Activated naive CD4-positive, alpha-beta T cell treated with anti-CD3 and anti-CD28 coated beads, Interleukin-2, amount 50 U/mL, for 24 hours (primary cell): ENCODE measurements at regions not wholly inside any gene's neighbourhood (a gene's known extent, or its start where the extent isn't known, plus 50 kb on each side); places are given as distances from the start of the nearest gene placed in this dataset.
"Not testable (repeated sequence)": the region's sequence is repeated elsewhere in the genome, so short reads cannot be mapped to it uniquely, and the experiment has no call there.

Experiments
- H3K27ac Mint-ChIP-seq: one replicate; pipeline ENCODE4 v1.8.0; 2021; ENCODE audit warnings: mild to moderate bottlenecking, mixed read lengths
- H3K27me3 Mint-ChIP-seq: one replicate; pipeline ENCODE4 v1.8.0; 2021; ENCODE audit warnings: mixed read lengths
- H3K36me3 Mint-ChIP-seq: one replicate; pipeline ENCODE4 v1.8.0; 2021; ENCODE audit warnings: mixed read lengths
- H3K4me1 Mint-ChIP-seq: one replicate; pipeline ENCODE4 v1.8.0; 2021; ENCODE audit warnings: mixed read lengths
- H3K4me3 Mint-ChIP-seq: one replicate; pipeline ENCODE4 v1.8.0; 2021; ENCODE audit warnings: mild to moderate bottlenecking, mixed read lengths
- H3K9me3 Mint-ChIP-seq: one replicate; pipeline ENCODE4 v1.8.0; 2021; ENCODE audit warnings: mixed read lengths

DNA sequence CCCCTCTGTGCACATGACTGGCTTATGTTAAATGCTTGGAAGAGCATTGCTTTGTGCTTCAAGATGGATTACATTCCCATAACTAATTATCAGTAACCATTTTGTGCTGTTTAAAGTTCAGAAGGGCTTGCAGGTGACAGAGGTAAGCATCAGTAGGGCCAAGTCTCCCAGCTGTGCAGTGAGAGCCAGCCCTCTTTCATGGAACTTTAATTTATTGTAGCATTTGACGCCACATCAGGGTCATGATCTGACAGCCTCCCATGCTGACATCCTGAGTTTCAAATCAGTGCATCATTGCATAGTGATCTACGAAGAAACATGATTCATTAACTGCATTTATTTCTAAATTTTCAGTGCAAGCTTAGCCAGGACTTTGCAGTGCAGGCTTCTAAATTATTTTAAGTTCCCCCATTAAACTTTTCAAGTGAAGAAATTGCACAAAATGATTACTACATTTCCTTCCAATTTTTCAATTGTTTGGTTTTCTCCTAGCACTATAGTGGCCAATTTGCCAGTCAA is 380.9 kb downstream of the UTRN start:
- Mint-ChIP-seq H3K9me3 (peaks cover 13% of the 10 kb centered on the region), H3K36me3 (peaks cover 24% of the 10 kb centered on the region), H3K4me1 (peaks cover 73% of the 10 kb centered on the region), H3K27me3 (no peaks in the 10 kb centered on the region), H3K27ac (no peak overlapping the region), H3K4me3 (no peak overlapping the region)

DNA sequence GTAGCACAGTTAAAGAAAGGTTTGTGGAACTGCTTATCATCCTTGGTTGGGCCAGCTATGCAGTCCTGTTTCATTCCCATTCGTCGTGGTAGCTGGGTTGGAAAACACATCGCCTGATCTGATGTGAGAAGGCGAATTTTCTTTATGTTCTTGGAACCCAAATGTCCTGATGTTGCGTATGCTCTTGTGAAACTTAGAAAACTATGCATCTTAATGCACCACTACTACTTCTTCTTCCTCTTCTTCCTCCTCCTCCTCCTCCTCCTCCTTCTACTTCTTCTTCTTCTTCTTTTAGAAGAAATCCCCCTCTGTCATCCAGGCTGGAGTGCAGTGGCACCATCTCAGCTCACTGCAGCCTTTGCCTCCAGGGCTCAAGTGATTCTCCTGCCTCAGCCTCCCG is 381.6 kb downstream of the UTRN start:
- H3K4me3 Mint-ChIP-seq: no peak overlapping the region
- H3K4me1 Mint-ChIP-seq: peaks cover 75% of the 10 kb centered on the region
- H3K9me3 Mint-ChIP-seq: peaks cover 19% of the 10 kb centered on the region
- no peaks in the 10 kb centered on the region for H3K27me3 Mint-ChIP-seq
- peaks cover 27% of the 10 kb centered on the region for H3K36me3 Mint-ChIP-seq
- H3K27ac Mint-ChIP-seq: no peak overlapping the region

DNA sequence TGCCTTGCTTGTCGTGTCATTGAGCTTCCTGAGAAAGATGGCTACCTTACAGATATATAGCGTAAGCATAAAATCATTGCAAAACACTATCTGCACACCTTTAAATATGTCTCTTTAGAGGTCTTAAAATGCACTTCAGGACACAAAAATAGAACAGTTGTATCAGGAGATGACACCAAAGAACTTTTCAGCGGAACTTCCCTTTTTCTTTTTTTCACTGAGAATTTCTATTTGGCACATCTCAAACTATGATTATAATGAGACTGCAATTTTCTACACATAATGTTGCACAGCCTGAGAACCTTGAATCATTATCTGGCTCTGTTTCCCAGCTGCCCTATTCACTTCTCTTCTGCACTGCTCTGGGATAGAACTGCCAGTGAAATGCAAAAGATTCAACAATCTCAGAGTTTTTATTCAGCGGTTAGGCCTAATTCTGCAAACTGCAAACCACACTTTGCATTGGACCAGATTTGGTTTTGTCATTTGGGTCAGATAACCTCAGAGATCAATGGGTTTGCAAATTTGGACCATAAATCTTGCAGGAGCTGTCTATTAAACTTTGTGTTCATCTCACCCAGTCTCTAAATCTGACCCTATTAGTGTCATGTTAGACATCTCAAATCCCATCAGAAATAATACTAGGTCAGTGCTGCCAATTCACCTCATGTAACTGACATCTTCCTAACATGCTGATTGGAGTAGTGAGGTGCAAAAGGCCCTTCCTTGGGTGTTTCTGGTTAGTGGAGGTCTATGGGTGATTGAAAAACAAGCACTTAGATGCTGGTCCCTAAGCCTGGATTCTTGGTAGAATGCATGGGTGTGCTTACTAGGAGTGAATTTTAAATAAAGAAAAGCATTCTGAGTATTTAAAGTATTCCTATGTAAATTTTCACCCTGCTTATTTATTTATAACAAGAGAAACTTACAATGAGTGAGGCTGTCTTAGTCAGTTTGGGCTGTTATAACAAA is 382.7 kb downstream of the UTRN start:
- H3K27me3 Mint-ChIP-seq: no peaks in the 10 kb centered on the region
- H3K4me1 Mint-ChIP-seq: peaks cover 75% of the 10 kb centered on the region
- H3K4me3 Mint-ChIP-seq: no peak overlapping the region
- peaks cover 29% of the 10 kb centered on the region for H3K9me3 Mint-ChIP-seq
- peaks cover 36% of the 10 kb centered on the region for H3K36me3 Mint-ChIP-seq
- H3K27ac Mint-ChIP-seq: no peak overlapping the region

- H3K27ac Mint-ChIP-seq, H3K27me3 Mint-ChIP-seq, H3K4me3 Mint-ChIP-seq: not testable (repeated sequence)
- peaks cover 43% of the 10 kb centered on the region for H3K36me3 Mint-ChIP-seq
- H3K4me1 Mint-ChIP-seq: peaks cover 66% of the 10 kb centered on the region
- peaks cover 29% of the 10 kb centered on the region for H3K9me3 Mint-ChIP-seq
Measured at GRCh38 chr6:144670259-144670658, 385.1 kb downstream of the UTRN start.

DNA sequence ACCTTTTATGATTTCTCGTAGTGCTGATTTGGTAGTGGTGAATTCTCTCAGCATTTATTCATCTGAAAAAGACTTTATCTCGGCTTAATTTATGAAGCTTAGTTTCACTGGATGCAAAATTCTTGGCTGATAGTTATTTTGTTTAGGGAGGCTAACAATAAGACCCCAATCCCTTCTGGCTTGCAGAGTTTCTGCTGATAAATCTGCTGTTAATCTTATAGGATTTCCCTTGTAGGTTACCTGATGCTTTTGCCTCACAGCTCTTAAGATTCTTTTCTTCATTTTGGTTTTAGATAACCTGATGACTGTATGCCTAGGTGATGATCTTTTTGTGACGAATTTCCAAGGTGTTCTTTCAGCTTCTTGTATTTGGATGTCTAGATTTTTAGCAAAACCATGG is 388.7 kb downstream of the UTRN start:
- H3K27me3 Mint-ChIP-seq: no peaks in the 10 kb centered on the region

GRCh38 chr6:144675231-144675861 is 390.2 kb downstream of the UTRN start:
- no peaks in the 10 kb centered on the region for H3K27me3 Mint-ChIP-seq
- peaks cover 33% of the 10 kb centered on the region for H3K36me3 Mint-ChIP-seq
- H3K27ac Mint-ChIP-seq: no peak overlapping the region
- H3K4me3 Mint-ChIP-seq: no peak overlapping the region
- H3K9me3 Mint-ChIP-seq: peaks cover 22% of the 10 kb centered on the region
- H3K4me1 Mint-ChIP-seq: peaks cover 41% of the 10 kb centered on the region

More for the DNA sequence above, 388.7 kb downstream of the UTRN start:
- peaks cover 39% of the 10 kb centered on the region for H3K4me1 Mint-ChIP-seq
- no peak overlapping the region for H3K27ac Mint-ChIP-seq
- H3K9me3 Mint-ChIP-seq: peaks cover 29% of the 10 kb centered on the region
- no peak overlapping the region for H3K4me3 Mint-ChIP-seq
- peaks cover 38% of the 10 kb centered on the region for H3K36me3 Mint-ChIP-seq

DNA sequence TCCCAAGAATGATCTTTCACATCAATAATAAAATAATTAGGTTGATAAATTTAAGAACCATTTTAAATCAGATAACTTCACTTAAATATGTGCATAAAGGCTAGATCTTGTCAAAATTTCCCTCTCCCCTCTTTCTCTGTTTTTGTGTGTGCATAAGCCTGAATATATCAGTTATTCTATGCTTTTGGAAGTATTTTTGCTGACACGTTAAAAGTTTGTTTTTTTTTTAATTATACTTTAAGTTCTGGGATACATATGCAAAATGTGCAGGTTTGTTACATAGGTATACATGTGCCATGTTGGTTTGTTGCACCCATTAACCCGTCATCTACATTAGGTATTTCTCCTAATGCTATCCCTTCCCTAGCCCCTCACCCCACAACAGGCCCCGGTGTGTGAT is 391.2 kb downstream of the UTRN start:
- H3K27me3 Mint-ChIP-seq, H3K4me3 Mint-ChIP-seq, H3K27ac Mint-ChIP-seq: not testable (repeated sequence)
- Mint-ChIP-seq H3K36me3 (peaks cover 32% of the 10 kb centered on the region), H3K4me1 (peaks cover 37% of the 10 kb centered on the region), H3K9me3 (peaks cover 12% of the 10 kb centered on the region)

DNA sequence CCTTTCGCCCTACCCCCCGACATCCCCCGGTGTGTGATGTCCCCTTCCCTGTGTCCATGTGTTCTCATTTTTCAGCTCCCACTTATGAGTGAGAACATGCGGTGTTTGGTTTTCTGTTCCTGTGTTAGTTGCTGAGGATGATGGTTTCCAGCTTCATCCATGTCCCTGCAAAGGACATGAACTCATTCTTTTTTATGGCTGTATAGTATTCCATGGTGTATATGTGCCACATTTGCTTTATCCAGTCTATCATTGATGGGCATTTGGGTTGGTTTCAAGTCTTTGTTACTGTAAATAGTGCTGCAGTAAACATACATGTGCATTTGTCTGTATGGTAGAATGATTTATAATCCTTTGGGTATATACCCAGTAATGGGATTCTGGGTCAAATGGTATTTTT is 392.1 kb downstream of the UTRN start:
- not testable (repeated sequence) for H3K9me3 Mint-ChIP-seq, H3K27me3 Mint-ChIP-seq, H3K27ac Mint-ChIP-seq, H3K4me3 Mint-ChIP-seq
- Mint-ChIP-seq H3K36me3 (peaks cover 33% of the 10 kb centered on the region), H3K4me1 (peaks cover 29% of the 10 kb centered on the region)

DNA sequence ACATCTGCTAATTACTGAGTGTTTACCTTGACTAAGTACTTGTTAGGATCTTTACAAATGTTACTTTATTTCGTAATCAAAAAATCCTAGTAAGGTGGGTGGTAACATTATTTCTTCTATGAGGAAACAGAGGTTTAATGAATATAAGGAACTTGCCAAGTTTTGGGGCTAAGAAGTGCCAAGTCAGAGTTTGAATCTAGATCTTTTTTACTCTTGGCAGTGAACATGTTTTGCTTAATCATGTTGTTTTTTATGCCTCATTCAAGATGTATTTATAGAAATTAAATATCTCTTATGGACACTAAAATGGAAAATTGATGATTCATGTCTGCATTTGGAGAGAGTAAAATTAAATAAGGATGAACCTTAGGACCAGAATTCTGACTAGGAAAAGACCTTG is 393.7 kb downstream of the UTRN start:
- Mint-ChIP-seq H3K27ac (no peak overlapping the region), H3K4me1 (peaks cover 23% of the 10 kb centered on the region), H3K27me3 (no peaks in the 10 kb centered on the region), H3K36me3 (peaks cover 35% of the 10 kb centered on the region), H3K9me3 (peaks cover 6% of the 10 kb centered on the region), H3K4me3 (no peak overlapping the region)

GRCh38 chr6:144681334-144681733 is 396.2 kb downstream of the UTRN start:
- Mint-ChIP-seq H3K36me3 (peaks cover 52% of the 10 kb centered on the region), H3K9me3 (peaks cover 18% of the 10 kb centered on the region), H3K27ac (peak overlapping the region; percentile 3)

GRCh38 chr6:144683216-144684070 is 398.3 kb downstream of the UTRN start:
- H3K27me3 Mint-ChIP-seq: no peaks in the 10 kb centered on the region
- H3K36me3 Mint-ChIP-seq: peaks cover 67% of the 10 kb centered on the region
- H3K9me3 Mint-ChIP-seq: peaks cover 25% of the 10 kb centered on the region
- peaks cover 21% of the 10 kb centered on the region for H3K4me1 Mint-ChIP-seq
- H3K4me3 Mint-ChIP-seq: no peak overlapping the region
- H3K27ac Mint-ChIP-seq: peak overlapping the region; percentile 32

More at GRCh38 chr6:144681334-144681733, 396.2 kb downstream of the UTRN start:
- H3K4me1 Mint-ChIP-seq: peaks cover 14% of the 10 kb centered on the region
- no peaks in the 10 kb centered on the region for H3K27me3 Mint-ChIP-seq
- no peak overlapping the region for H3K4me3 Mint-ChIP-seq

GRCh38 chr6:144688713-144689112 is 403.6 kb downstream of the UTRN start:
- no peak overlapping the region for H3K27ac Mint-ChIP-seq

GRCh38 chr6:144689503-144690040 is 404.4 kb downstream of the UTRN start:
- no peaks in the 10 kb centered on the region for H3K27me3 Mint-ChIP-seq
- no peak overlapping the region for H3K4me3 Mint-ChIP-seq
- H3K27ac Mint-ChIP-seq: no peak overlapping the region
- peaks cover 63% of the 10 kb centered on the region for H3K36me3 Mint-ChIP-seq
- peaks cover 31% of the 10 kb centered on the region for H3K4me1 Mint-ChIP-seq
- peaks cover 25% of the 10 kb centered on the region for H3K9me3 Mint-ChIP-seq

More at GRCh38 chr6:144688713-144689112, 403.6 kb downstream of the UTRN start:
- H3K4me3 Mint-ChIP-seq: no peak overlapping the region
- H3K27me3 Mint-ChIP-seq: no peaks in the 10 kb centered on the region
- H3K4me1 Mint-ChIP-seq: peaks cover 24% of the 10 kb centered on the region
- peaks cover 26% of the 10 kb centered on the region for H3K9me3 Mint-ChIP-seq
- peaks cover 69% of the 10 kb centered on the region for H3K36me3 Mint-ChIP-seq

- Mint-ChIP-seq H3K27me3 (no peaks in the 10 kb centered on the region), H3K36me3 (peaks cover 61% of the 10 kb centered on the region), H3K27ac (no peak overlapping the region)
Measured at GRCh38 chr6:144690133-144690532, 405.0 kb downstream of the UTRN start.

GRCh38 chr6:144690666-144691065 is 405.5 kb downstream of the UTRN start:
- H3K9me3 Mint-ChIP-seq: peaks cover 15% of the 10 kb centered on the region
- peaks cover 41% of the 10 kb centered on the region for H3K4me1 Mint-ChIP-seq
- H3K27ac Mint-ChIP-seq: no peak overlapping the region
- no peaks in the 10 kb centered on the region for H3K27me3 Mint-ChIP-seq
- H3K36me3 Mint-ChIP-seq: peaks cover 56% of the 10 kb centered on the region
- no peak overlapping the region for H3K4me3 Mint-ChIP-seq

More at GRCh38 chr6:144690133-144690532, 405.0 kb downstream of the UTRN start:
- Mint-ChIP-seq H3K9me3 (peaks cover 20% of the 10 kb centered on the region), H3K4me3 (no peak overlapping the region), H3K4me1 (peaks cover 36% of the 10 kb centered on the region)
